Stromal cell of bone marrow (primary cell): ENCODE measurements at regions not wholly inside any gene's neighbourhood (a gene's known extent, or its start where the extent isn't known, plus 50 kb on each side); places are given as distances from the start of the nearest gene placed in this dataset.

Experiments
- DNase-seq: peaks from one replicate; pipeline ENCODE4 v3.0.0-alpha.2; 2012; ENCODE audit warnings: low read depth

DNA sequence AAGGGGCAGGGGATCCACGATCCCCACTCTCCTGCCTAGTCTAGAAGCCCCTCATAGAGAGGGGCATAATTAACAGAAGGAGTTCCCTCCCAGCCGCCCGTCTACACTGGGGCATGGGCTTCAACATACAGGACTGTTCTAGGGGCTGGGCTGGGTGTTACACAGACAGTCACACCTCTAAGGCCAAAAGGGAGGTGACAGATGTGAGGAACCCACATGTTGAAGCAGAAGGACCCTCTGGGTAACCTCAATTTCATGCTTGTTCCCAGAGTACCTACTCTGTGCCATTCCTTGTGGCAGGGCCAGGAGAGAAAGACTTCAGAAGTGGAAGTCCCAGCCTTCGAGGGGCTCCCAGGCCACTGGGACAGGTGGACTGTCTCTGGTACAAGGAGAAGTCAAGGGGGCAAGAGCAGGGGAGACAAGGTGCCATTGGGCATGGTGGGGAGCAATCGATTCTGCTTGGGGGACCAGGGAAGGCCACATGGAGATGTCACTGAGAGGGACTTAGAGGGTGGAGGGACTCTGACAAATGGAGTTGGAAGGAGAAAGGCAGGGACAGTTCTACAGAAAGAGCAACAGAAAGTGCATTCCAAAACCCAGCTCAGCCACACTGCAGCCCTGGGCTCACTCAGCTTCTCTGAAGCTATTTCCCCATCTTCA lies 71.3 kb downstream of the CPN2 start:
- DNase-seq, result no peak

DNA sequence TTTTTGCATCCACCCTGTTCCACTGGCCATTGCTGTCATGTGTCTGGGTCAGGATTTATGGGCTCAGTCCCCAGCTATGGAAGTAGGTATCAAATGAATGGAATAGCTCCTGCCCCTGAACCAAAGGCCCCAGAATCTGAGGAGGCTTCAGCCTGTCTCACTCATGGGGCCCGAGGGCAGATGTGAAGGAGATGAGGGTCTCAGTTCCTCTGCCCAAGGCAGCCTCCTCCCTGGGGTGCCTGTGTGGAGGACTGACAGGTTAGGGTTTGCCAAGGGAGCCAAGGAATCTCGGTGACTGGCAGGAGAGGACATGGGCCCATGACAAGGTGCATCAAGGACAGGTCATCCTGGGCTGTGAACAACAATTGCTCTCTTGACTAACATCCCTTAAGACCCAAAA lies 70.4 kb downstream of the CPN2 start:
- DNase-seq, result no peak

DNA sequence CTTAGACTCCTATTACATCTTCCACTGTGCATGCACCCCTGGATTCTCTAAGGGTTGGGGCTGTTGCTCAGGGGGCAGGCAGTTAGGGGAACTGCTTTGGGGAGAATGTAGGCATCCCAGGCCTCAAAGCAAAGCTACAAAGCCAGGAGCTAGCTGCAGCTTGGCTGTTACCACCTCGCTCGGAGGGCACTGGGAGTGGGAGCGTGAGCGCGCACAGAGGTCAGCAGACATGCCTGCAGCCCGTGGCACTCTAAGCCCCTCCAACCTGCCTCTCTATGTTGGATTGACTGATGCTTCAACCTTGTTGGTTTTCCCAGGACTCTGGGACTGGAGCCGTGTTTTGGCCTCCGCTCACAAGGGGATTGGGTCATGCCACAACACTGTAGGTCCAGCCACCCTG lies 69.8 kb downstream of the CPN2 start:
- DNase-seq, result no peak

DNA sequence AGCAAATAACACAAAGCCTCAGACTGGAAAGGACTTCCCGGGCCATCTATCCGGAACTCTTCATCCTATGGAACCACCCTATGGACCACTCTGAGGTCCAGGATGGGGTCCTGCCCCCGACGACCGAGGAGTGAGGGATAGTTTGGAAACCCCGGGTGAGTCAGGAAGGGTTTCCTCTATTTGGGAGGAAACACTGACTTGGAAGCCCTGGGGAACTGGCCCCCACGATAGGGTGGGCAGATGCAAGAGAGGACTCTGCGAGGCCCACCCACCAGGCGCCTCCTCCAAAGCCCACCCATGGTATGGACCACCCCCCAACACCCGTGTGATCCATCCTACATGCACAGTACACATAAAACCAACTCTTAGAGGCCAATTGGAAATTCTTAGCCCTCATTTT lies 69.4 kb downstream of the CPN2 start:
- DNase-seq, result no peak

DNA sequence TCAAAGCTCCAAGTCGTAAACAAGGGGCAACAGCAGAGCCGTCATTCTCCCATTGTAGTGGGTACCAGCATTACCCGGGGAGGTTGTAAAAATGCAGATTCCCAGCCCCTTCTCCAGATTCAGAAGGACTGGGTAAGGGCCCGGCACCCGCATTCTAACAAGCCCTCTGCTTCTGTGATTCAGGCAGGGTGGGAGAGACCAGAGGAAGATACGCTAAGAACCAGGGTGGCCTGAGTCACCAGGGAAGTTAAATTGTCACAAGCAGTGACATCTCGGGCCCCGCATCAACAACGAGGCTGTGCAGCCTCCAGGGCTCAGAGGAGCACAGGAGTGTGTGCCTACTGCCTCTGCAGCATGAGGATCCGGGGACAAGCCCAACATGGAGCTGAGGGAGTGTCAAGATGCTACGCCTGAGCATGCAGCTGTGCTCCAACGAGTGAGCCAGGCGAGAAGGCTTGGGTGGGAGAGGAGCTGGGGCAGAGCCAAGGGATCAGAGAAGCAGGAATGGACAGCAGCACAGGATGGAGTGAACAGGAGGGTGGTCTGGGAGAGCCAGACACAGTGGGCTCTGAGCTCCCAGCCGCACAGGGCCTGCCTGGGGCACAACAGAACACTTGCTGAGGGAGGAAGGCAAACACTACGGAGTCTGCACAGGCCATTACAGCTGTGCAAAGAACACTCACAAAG lies 68.5 kb downstream of the CPN2 start:
- DNase-seq, result no peak

DNA sequence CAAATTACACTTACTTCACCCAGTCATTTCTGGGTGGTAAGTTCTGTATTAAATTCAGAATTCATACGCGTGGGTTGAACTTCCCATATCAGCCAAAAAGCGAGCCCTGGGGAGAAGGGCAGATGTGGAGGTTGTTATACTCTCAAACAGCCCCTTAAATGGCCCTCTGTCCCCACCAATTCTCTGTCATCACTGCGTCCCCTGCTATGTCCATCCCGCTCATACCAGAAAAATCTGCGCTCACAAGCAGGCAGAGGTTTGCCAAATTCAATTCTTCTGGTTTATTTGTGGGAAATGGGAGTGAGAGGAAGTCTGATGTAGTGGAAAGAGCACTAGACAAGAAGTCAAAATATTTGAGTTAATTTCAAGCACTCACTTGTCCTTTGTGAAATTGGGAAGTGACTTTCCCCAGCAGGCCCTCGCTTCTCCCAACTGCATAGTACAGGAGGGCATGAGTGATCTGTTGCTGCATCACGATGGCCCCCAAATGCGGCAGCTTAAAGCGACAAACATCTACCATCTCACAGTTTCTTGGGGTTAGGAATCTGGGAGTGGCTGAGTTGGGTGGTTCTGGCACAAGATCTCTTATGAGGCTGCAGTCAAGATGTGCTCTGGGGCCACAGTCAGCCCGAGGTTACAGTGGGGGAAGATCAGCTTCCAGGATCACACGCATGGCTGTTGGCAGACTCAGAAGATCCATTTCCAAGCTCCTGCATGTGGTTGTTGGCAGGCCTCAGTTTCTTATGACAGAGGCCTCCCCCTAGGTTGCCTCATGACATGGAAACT lies 67.7 kb downstream of the CPN2 start:
- DNase-seq, result no peak

DNA sequence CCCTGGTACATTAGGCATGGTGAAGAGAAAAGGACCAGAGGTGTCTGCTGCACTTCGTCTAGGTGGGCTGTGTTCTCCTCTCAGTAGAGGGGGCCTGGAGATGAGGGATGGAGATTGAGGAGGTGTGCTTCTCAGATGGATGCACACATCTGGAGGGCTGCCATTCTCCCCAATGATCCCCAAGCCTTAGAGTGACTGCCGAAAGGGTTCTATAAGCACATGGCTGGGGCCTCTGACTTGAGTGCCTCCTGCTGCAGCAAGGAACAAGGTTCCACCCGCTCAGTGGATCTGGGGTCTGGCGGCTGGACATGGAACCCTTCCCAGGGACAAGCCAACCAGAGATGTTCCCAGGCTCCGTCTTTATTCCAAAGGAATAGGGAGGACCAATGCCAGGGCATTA lies 66.8 kb downstream of the CPN2 start:
- DNase-seq, result no peak

DNA sequence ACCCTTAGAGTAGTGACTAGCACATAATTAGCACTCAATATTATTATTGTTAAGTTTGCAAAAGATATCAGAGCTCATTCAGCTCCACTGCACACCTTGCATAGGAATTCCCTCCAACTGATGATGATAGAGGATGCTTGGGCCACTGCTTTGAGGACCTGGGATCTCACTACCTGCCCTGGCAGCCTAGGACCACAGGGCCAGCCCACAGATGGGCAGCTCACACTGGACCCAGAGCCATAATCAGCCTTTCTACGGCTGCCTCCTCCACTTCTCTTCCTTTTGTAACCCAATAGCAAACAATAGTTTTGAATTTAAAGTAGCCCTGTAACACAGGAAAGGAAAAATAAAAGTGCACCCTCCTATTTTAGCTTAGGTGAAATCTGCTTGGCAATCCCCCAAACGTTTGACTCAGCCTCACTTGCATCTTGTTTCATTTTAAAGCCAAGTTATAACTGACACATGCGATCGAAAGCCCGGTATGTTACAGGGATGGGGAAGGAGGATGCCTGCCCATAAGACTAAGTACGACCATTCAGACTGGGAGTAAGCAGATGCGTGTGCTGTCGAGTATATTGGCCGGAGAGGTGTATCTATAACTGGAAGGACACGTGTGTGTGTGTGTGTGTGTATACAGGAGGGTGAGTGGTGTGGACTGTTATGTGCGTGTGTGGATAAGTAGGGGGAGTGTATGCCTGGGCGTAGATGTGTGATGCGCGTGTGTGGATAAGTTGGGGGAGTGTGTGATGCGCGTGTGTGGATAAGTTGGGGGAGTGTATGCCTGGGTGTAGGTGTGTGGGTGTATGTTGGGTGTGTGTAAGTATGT lies 65.9 kb downstream of the CPN2 start:
- no peak for DNase-seq

DNA sequence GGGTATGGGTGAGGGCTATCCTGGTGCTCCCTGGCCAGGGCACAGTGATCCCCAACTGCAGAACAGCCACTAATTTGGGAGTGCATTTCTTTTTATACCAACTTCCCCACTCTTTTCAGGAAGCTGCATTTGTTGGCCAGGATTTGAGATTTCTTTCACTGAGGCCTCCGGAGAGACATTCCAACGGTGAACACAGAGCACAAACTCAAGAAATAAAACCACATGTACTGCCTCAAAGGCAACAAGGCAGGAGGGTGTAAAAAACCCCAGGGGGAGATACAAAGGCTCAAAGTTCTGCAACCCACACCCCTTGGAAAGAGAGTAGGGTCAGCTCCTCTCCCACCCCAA lies 65.3 kb downstream of the CPN2 start:
- DNase-seq, result no peak

DNA sequence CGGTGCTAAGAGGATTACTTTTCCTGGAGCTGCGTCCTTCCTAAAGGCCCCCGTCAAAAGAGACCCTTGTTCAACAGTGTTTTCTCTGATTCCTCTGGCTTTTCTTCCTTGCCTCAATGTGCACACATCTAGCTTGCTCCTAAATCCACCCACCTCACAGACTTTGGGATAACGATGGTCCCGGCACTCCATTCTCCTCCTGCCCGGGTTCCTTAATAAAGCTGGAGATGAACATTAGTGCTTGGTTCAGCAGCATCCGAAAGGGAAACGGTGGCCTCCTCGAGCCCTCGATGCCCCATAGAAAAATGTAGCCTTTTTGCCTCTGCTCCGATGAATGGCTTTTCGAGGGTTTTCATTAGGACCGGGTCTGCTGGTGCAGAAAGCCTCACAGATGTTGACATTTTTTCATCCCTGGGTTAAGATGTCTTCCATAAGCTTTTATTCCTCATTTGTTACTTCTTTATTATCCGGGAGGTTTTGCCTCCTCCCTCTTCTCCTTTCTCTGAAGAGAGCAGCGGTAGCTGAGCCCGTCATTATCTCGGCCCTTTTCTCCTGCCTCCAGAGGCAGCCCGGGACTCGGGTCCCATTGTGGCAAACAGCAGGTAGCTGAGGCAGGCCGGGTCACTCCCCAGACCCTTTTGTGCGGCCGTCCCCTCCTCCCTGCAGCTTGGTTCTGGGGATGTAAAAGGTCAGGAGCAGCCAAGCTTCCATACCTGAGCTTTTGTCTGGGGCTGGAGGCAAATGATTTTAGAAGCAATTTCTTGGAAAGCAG lies 64.6 kb downstream of the CPN2 start:
- DNase-seq, result no peak

DNA sequence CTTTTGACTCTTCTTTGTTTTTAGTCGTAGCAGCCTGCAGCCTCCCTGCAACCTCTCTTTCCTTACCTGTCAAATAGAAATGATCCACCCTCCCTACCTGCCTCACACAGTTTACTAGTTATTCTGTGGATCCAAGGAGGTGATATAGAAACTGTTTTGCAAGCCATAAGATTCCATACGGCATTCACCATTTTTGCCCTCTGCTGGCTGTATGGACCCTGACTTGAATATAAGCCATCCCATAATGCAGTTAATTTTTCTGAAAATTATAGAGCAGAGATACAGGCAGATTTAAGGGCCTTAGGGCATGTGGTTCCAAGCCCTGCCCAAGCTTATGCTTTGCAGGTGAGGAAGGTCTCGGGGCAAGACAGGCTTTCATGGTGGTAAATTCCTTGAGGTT lies 63.8 kb downstream of the CPN2 start:
- no peak for DNase-seq

DNA sequence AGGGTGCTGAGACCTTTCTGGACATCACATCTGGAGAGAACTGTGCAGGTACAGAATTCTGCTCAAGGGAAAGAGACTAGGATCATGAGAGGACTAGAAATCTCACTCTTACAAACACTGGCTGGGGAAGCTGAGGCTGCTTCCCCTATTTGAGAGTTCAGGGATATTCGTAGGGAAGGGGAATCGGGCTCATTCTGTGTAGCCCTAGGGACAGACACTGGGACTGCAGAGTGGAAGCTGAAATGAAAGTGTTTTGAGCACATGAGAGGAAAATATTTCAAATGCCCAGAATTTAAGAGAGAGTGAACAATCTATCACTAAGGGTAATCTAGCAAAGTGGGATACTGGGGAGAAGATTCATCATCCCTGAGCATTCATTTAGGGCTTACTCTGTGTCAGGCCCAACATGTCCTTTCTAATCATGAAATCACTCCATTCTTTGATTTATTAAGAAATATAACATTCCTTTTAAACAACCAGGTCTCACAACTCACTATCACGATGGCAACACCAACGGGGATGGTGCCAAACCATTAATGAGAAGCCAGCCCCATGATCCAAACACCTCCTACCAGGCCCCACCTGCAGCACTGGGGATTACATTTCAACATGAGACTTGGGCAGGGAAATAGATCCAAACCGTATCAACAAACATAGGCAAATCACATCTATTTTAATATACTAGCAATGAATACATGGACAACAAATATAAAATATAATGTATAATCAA lies 63.0 kb downstream of the CPN2 start:
- DNase-seq, result no peak
